B cell (primary cell): ENCODE measurements at regions not wholly inside any gene's neighbourhood (a gene's known extent, or its start where the extent isn't known, plus 50 kb on each side); places are given as distances from the start of the nearest gene placed in this dataset.

Experiments used
- ATAC-seq: fragments of 200-7000 bp; cut with Tn5 transposase; one replicate; pipeline ENCODE4 v1.10.0; 2021; ENCODE audit warnings: low read depth, mild to moderate bottlenecking, moderate number of reproducible peaks, moderate library complexity
- CTCF ChIA-PET: fragments of 350-600 bp; sonication (Branson Sonifier 250); formaldehyde crosslinking; loops from one replicate; lab custom pipeline; 2021; ENCODE audit warnings: antibody characterized with exemption, inconsistent platforms; lab: Charles Lee
- POLR2A ChIA-PET: fragments of 350-600 bp; sonication (Branson Sonifier 250); formaldehyde crosslinking; loops from one replicate; lab custom pipeline; 2021; ENCODE audit warnings: antibody characterized with exemption; lab: Charles Lee
- DNase-seq: peaks from one replicate; pipeline ENCODE4 v3.0.0; 2013
- H2AFZ ChIP-seq: 2 replicates; pipeline ENCODE4 v1.6.1; 2012; ENCODE audit warnings: mild to moderate bottlenecking, low read depth, low read length; ENCODE audit not compliant: insufficient read depth, poor library complexity, severe bottlenecking
- H3K27ac ChIP-seq, 2 donors: 1 replicate in 1 of 2; 2 replicates in 1 of 2; pipeline ENCODE4 v1.5.1; 2012 to 2013; ENCODE audit warnings: low read length in 2 of 2, mild to moderate bottlenecking in 2 of 2, moderate library complexity in 1 of 2
- H3K27me3 ChIP-seq, 4 experiments: fragments of 200-600 bp in 1 of 4; sonication (generic) in 1 of 4; replicated peaks in 1 of 4; 1 replicate in 2 of 4; 2 replicates in 2 of 4; pipeline versions ENCODE4 v1.6.1 to v1.7.0; 2013 to 2016; ENCODE audit warnings: low read length in 3 of 4, mild to moderate bottlenecking in 2 of 4, mixed read lengths in 1 of 4, moderate library complexity in 1 of 4; ENCODE audit not compliant: insufficient read depth in 4 of 4, control insufficient read depth in 3 of 4; ENCODE audit errors: control extremely low read depth in 1 of 4
- H3K36me3 ChIP-seq, 2 experiments: replicated peaks in 1 of 2; 1 replicate in 1 of 2; 2 replicates in 1 of 2; pipeline versions ENCODE4 v1.6.1 to v1.7.1; 2013; ENCODE audit warnings: low read length in 1 of 2; ENCODE audit not compliant: insufficient read depth in 2 of 2, control insufficient read depth in 1 of 2; ENCODE audit errors: control extremely low read depth in 1 of 2, extremely low read depth in 1 of 2
- H3K4me1 ChIP-seq, 2 donors: fragments of 200-600 bp in 1 of 2; sonication (generic) in 1 of 2; 1 replicate in 1 of 2; 2 replicates in 1 of 2; pipeline versions ENCODE4 v1.5.1 to v1.6.1; 2013 to 2017; ENCODE audit warnings: low read length in 2 of 2; ENCODE audit not compliant: control insufficient read depth in 2 of 2, insufficient read depth in 2 of 2
- H3K4me2 ChIP-seq: replicated peaks from 2 replicates; pipeline ENCODE3; 2012; ENCODE audit warnings: mild to moderate bottlenecking, low read depth, low read length; ENCODE audit not compliant: poor library complexity, severe bottlenecking
- H3K4me3 ChIP-seq, 5 experiments: fragments of 200-600 bp in 1 of 5; sonication (generic) in 1 of 5; 1 replicate in 3 of 5; 2 replicates in 2 of 5; pipeline versions ENCODE4 v1.5.1 to v1.7.0; 2011 to 2016; ENCODE audit warnings: low read length in 4 of 5, mild to moderate bottlenecking in 4 of 5, low read depth in 2 of 5, control low read depth in 1 of 5, moderate library complexity in 1 of 5; ENCODE audit not compliant: insufficient read depth in 1 of 5; ENCODE audit errors: control extremely low read depth in 1 of 5, extremely low read depth in 1 of 5
- H3K79me2 ChIP-seq: fragments of 200-600 bp; sonication (generic); one replicate; pipeline ENCODE4 v1.6.0; 2016; ENCODE audit warnings: low read length; ENCODE audit not compliant: control insufficient read depth, insufficient read depth
- H3K9ac ChIP-seq: fragments of 200-600 bp; sonication (generic); 2 replicates; pipeline ENCODE4 v1.6.1; 2017; ENCODE audit warnings: mild to moderate bottlenecking, low read length, moderate library complexity
- H3K9me3 ChIP-seq, 3 donors: one replicate each; pipeline versions ENCODE4 v1.6.1 to v1.7.1; 2013; ENCODE audit warnings: low read length in 2 of 3; ENCODE audit not compliant: control insufficient read depth in 2 of 3, insufficient read depth in 1 of 3; ENCODE audit errors: control extremely low read depth in 1 of 3
- H4K20me1 ChIP-seq: 2 replicates; pipeline ENCODE4 v1.6.0; 2012; ENCODE audit warnings: mild to moderate bottlenecking, low read length; ENCODE audit not compliant: insufficient read depth, control insufficient read depth, poor library complexity, severe bottlenecking
- H3K27ac Mint-ChIP-seq: one replicate; pipeline ENCODE4 v1.8.0; 2021; ENCODE audit warnings: mixed read lengths
- H3K27me3 Mint-ChIP-seq: one replicate; pipeline ENCODE4 v1.8.0; 2021; ENCODE audit warnings: mixed read lengths
- H3K4me1 Mint-ChIP-seq: one replicate; pipeline ENCODE4 v1.8.0; 2021; ENCODE audit warnings: mixed read lengths
- H3K4me3 Mint-ChIP-seq: one replicate; pipeline ENCODE4 v1.8.0; 2021; ENCODE audit warnings: mixed read lengths
- H3K9me3 Mint-ChIP-seq: one replicate; pipeline ENCODE4 v1.8.0; 2022; ENCODE audit warnings: mixed read lengths; ENCODE audit not compliant: insufficient read depth
- EZH2 ChIP-seq: IDR thresholded peaks from 2 replicates; pipeline ENCODE4 v1.6.1; 2012; ENCODE audit warnings: borderline replicate concordance, low read depth, mild to moderate bottlenecking, moderate library complexity, low read length; ENCODE audit not compliant: insufficient read depth, poor library complexity, severe bottlenecking
- WGBS: methylation state at CpG from one replicate; pipeline ENCODE4 v1.1.5; 2013; ENCODE audit warnings: missing lambda C conversion rate; ENCODE audit not compliant: insufficient coverage; 5-methylcytosine and 5-hydroxymethylcytosine counted together
- intact Hi-C: fragments of 100-400 bp; cut with micrococcal nuclease; formaldehyde crosslinking; loops from one replicate; pipeline ENCODE4 v1.10.0; 2022
- TF ChIP-seq, protein P1 (sequence below): fragments of 200-600 bp; IDR thresholded peaks from one replicate; pipeline ENCODE4 v1.8.0; 2022; ENCODE audit warnings: antibody characterized with exemption, mild to moderate bottlenecking

DNA sequence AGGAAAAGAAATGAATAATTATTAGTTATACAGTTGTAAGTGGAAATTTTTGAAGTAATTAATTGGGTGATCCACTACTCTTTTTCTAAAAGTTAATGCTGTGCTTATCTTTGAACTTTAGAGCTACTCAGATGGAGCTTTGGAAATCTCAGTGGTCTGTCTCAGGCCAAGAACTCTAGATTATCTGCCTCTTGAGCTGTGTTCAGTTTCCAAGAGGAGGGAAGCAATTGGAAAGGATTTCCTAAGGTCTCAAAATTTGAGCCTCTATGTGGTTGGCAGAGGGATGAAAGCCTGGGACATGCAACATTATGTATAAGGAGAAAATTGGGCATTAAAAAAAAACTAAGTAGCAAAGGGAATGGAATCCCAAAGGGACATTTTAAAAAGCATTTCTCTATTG lies 334.0 kb upstream of the PRICKLE1 start:
- ATAC-seq (no peak), DNase-seq (no peak)
- no peak overlapping the region for H3K27ac ChIP-seq
- no peak overlapping the region for H3K4me3 ChIP-seq
- H3K79me2 ChIP-seq, result no peaks in the 10 kb centered on the region
- Mint-ChIP-seq H3K27me3 (peaks cover 3% of the 10 kb centered on the region), H3K4me3 (no peak overlapping the region), H3K27ac (no peak overlapping the region), H3K9me3 (no peaks in the 10 kb centered on the region), H3K4me1 (no peaks in the 10 kb centered on the region)
- H3K4me1 ChIP-seq, result no peaks in the 10 kb centered on the region
- intact Hi-C loops, result no loop called here
- ChIA-PET CTCF (no interaction called here), POLR2A (no interaction called here)
- TF ChIP-seq EZH2, result no peak
- TF ChIP-seq, protein P1, sequence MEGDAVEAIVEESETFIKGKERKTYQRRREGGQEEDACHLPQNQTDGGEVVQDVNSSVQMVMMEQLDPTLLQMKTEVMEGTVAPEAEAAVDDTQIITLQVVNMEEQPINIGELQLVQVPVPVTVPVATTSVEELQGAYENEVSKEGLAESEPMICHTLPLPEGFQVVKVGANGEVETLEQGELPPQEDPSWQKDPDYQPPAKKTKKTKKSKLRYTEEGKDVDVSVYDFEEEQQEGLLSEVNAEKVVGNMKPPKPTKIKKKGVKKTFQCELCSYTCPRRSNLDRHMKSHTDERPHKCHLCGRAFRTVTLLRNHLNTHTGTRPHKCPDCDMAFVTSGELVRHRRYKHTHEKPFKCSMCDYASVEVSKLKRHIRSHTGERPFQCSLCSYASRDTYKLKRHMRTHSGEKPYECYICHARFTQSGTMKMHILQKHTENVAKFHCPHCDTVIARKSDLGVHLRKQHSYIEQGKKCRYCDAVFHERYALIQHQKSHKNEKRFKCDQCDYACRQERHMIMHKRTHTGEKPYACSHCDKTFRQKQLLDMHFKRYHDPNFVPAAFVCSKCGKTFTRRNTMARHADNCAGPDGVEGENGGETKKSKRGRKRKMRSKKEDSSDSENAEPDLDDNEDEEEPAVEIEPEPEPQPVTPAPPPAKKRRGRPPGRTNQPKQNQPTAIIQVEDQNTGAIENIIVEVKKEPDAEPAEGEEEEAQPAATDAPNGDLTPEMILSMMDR, result no peak
- no peaks in the 10 kb centered on the region for H3K9me3 ChIP-seq
- H3K9ac ChIP-seq, result no peak overlapping the region
- no peaks in the 10 kb centered on the region for H4K20me1 ChIP-seq
- no peaks in the 10 kb centered on the region for H3K36me3 ChIP-seq
- no peak overlapping the region for H2AFZ ChIP-seq
- no peaks in the 10 kb centered on the region for H3K27me3 ChIP-seq
- no peak overlapping the region for H3K4me2 ChIP-seq

DNA sequence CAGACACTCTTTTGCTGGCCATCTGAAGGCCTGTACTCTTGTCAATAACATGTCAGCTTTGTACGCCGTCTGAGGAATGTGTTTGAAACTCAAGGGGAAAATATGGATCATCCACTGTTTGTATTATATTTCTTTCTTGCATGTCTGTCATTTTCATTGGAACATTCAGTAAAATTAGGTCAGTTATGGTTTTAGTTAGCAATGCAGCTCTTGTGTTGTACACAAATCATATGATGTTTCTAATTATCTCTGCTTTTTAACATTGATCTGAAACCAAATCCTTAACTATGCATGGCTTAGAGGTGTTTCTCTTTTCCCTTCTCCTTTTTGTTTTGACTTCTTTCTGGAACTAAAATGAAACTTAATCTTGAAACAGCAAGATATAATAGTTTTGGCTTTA lies 333.6 kb upstream of the PRICKLE1 start:
- ChIA-PET CTCF (no interaction called here), POLR2A (no interaction called here)
- no CpG with 5 or more reads among the region's 2 CpGs for WGBS

More for the DNA sequence above, 333.6 kb upstream of the PRICKLE1 start:
- Mint-ChIP-seq H3K9me3 (no peaks in the 10 kb centered on the region), H3K4me3 (no peak overlapping the region), H3K27ac (no peak overlapping the region), H3K27me3 (peaks cover 3% of the 10 kb centered on the region), H3K4me1 (no peaks in the 10 kb centered on the region)
- no peak overlapping the region for H3K4me2 ChIP-seq
- no peaks in the 10 kb centered on the region for H3K4me1 ChIP-seq
- intact Hi-C loops, result no loop called here
- no peaks in the 10 kb centered on the region for H3K27me3 ChIP-seq
- ATAC-seq (no peak), DNase-seq (no peak)
- H3K9me3 ChIP-seq, result no peaks in the 10 kb centered on the region
- TF ChIP-seq, protein P1, result no peak
- no peak for TF ChIP-seq EZH2
- no peak overlapping the region for H3K9ac ChIP-seq
- H3K36me3 ChIP-seq, result no peaks in the 10 kb centered on the region
- H4K20me1 ChIP-seq, result no peaks in the 10 kb centered on the region
- H3K79me2 ChIP-seq, result no peaks in the 10 kb centered on the region
- H3K4me3 ChIP-seq, result no peak overlapping the region
- no peak overlapping the region for H2AFZ ChIP-seq
- H3K27ac ChIP-seq, result no peak overlapping the region
